Renal cortical epithelial cell (primary cell): ENCODE measurements at regions not wholly inside any gene's neighbourhood (a gene's known extent, or its start where the extent isn't known, plus 50 kb on each side); places are given as distances from the start of the nearest gene placed in this dataset.
A peak's percentile ranks its signal among the peaks of the same experiment; 100 is the strongest.
"Not testable (repeated sequence)": the region's sequence is repeated elsewhere in the genome, so short reads cannot be mapped to it uniquely, and the experiment has no call there.

Experiments
- DNase-seq: peaks from one replicate; pipeline ENCODE4 v3.0.0-alpha.2; 2011; ENCODE audit warnings: low read depth

GRCh38 chr1:149841597-149842238 lies 57.6 kb upstream of the BOLA1 start:
- not testable (repeated sequence) for DNase-seq

- DNase-seq = not testable (repeated sequence)
These were observed 56.8 kb upstream of the BOLA1 start for GRCh38 chr1:149842458-149843064.

GRCh38 chr1:149843431-149844041 lies 55.8 kb upstream of the BOLA1 start:
- no peak for DNase-seq

- DNase-seq = peak; percentile 68
These were observed 55.3 kb upstream of the BOLA1 start for GRCh38 chr1:149844101-149844500.

GRCh38 chr1:149844650-149845255 lies 54.6 kb upstream of the BOLA1 start:
- no peak for DNase-seq

- DNase-seq = peak; percentile 13
These were observed 54.0 kb upstream of the BOLA1 start for GRCh38 chr1:149845416-149845815.

- no peak for DNase-seq
These were observed 53.3 kb upstream of the BOLA1 start for GRCh38 chr1:149846042-149846441.

GRCh38 chr1:149846593-149847466 lies 52.5 kb upstream of the BOLA1 start:
- DNase-seq = no peak

GRCh38 chr1:149848340-149849110 lies 50.8 kb upstream of the BOLA1 start:
- no peak for DNase-seq

GRCh38 chr1:149849111-149849946 lies 50.0 kb upstream of the BOLA1 start:
- DNase-seq = peak; percentile 31
